K562 (cell line): ENCODE measurements at regions not wholly inside any gene's neighbourhood (a gene's known extent, or its start where the extent isn't known, plus 50 kb on each side); places are given as distances from the start of the nearest gene placed in this dataset.

Experiments
- ATAC-seq: fragments of 200-7000 bp; cut with Tn5 transposase; 3 replicates; pipeline ENCODE4 v1.9.1; 2020; ENCODE audit warnings: moderate library complexity
- BruUV-seq: library from RNA; stranded (reverse); fragments of 400-500 nt; replicated peaks from 2 replicates; lab custom pipeline; 2021; lab: Mats Ljungman, UMichigan
- CTCF ChIA-PET: fragments of 300-600 bp; formaldehyde crosslinking; extraction: SDS; loops from one replicate; lab custom pipeline; 2021; ENCODE audit warnings: low intra/inter-chr PET ratio; lab: Yijun Ruan, JAX
- POLR2A ChIA-PET: fragments of 300-600, 350-650 bp; sonication (Branson Sonifier 250); formaldehyde crosslinking; extraction: SDS; loops from one replicate; lab custom pipeline; 2021; ENCODE audit warnings: antibody characterized with exemption, inconsistent platforms; lab: Yijun Ruan, JAX
- DNase-seq, 4 experiments: peaks; one replicate each; pipeline versions ENCODE4 v3.0.0 to v3.0.0-alpha.2; 2011 to 2018; ENCODE audit warnings: low spot score in 3 of 4, mixed read lengths in 3 of 4; ENCODE audit errors: extremely low read depth in 1 of 4
- FAIRE-seq: peaks from 2 replicates; lab custom pipeline; 2011; peaks lifted over from hg19 to GRCh38; lab: Jason Lieb, UNC
- H2AFZ ChIP-seq: 2 replicates; pipeline ENCODE4 v1.6.0; 2011; ENCODE audit warnings: low read depth, low read length, control low read depth, inconsistent platforms
- H3K27ac ChIP-seq: fragments of 200-600 bp; 3 replicates; pipeline ENCODE4 v1.8.0; 2011; ENCODE audit warnings: low read depth, mild to moderate bottlenecking, control low read depth, inconsistent platforms, low read length, moderate library complexity, mixed read lengths; ENCODE audit errors: extremely low read depth
- H3K27me3 ChIP-seq, 2 experiments: fragments of 300-600 bp in 1 of 2; 2 replicates in 1 of 2; 3 replicates in 1 of 2; pipeline versions ENCODE4 v1.6.0 to v1.8.0; 2011; ENCODE audit warnings: inconsistent platforms in 2 of 2, low read length in 2 of 2, mild to moderate bottlenecking in 1 of 2, mixed read lengths in 1 of 2, moderate library complexity in 1 of 2; ENCODE audit not compliant: control insufficient read depth in 2 of 2, insufficient read depth in 2 of 2
- H3K36me3 ChIP-seq: fragments of 300-600 bp; 3 replicates; pipeline ENCODE4 v1.8.0; 2011; ENCODE audit warnings: mild to moderate bottlenecking, low read length, inconsistent platforms; ENCODE audit not compliant: control insufficient read depth, insufficient read depth
- H3K4me1 ChIP-seq, 2 experiments: fragments of 200-600 bp in 1 of 2; replicated peaks in 1 of 2; 2 replicates in 1 of 2; 3 replicates in 1 of 2; pipeline versions ENCODE4 v1.5.1 to v1.8.0; 2011; ENCODE audit warnings: inconsistent platforms in 2 of 2, low read length in 2 of 2, mild to moderate bottlenecking in 1 of 2, mixed read lengths in 1 of 2, moderate library complexity in 1 of 2; ENCODE audit not compliant: control insufficient read depth in 2 of 2, insufficient read depth in 2 of 2
- H3K4me2 ChIP-seq: 2 replicates; pipeline ENCODE4 v1.6.1; 2011; ENCODE audit warnings: low read length, control low read depth, inconsistent platforms, mixed read lengths; ENCODE audit not compliant: insufficient read depth
- H3K4me3 ChIP-seq: fragments of 200-600 bp; sonication (generic), shearing (Covaris generic); 2 replicates; pipeline ENCODE4 v1.5.1; 2016; ENCODE audit warnings: control low read depth, inconsistent platforms
- H3K79me2 ChIP-seq: fragments of 200-600 bp; 3 replicates; pipeline ENCODE4 v1.8.0; 2011; ENCODE audit warnings: low read length, inconsistent platforms; ENCODE audit not compliant: control insufficient read depth, insufficient read depth
- H3K9ac ChIP-seq, 2 experiments: 2 replicates each; pipeline versions ENCODE4 v1.6.0 to v1.6.1; 2011; ENCODE audit warnings: low read depth in 2 of 2, low read length in 2 of 2, control low read depth in 1 of 2, inconsistent platforms in 1 of 2, mild to moderate bottlenecking in 1 of 2, mixed read lengths in 1 of 2; ENCODE audit not compliant: insufficient read depth in 1 of 2
- H3K9me1 ChIP-seq: one replicate; pipeline ENCODE4 v1.6.0; 2011; ENCODE audit warnings: inconsistent platforms, mild to moderate bottlenecking, low read length, moderate library complexity; ENCODE audit not compliant: control insufficient read depth, insufficient read depth
- H3K9me3 ChIP-seq: replicated peaks from 2 replicates; pipeline ENCODE4 v1.5.1; 2011; ENCODE audit warnings: low read depth, low read length, inconsistent platforms; ENCODE audit not compliant: control insufficient read depth, insufficient read depth
- H4K20me1 ChIP-seq: replicated peaks from 2 replicates; pipeline ENCODE4 v1.6.1; 2011; ENCODE audit warnings: low read length, inconsistent platforms, mixed read lengths; ENCODE audit not compliant: control insufficient read depth, insufficient read depth
- ATF1 ChIP-seq, 2 experiments: fragments of 450-650 bp in 1 of 2; IDR thresholded peaks; 2 replicates each; pipeline ENCODE4 v1.6.1; 2016; ENCODE audit warnings: missing compliant biosample characterization in 1 of 2, missing genetic modification characterization in 1 of 2
- CBFB ChIP-seq: sonication (generic); formaldehyde crosslinking; IDR thresholded peaks from 2 replicates; pipeline ENCODE4 v1.4.0; 2020; ENCODE audit warnings: mild to moderate bottlenecking, missing genetic modification reagents
- ESRRA ChIP-seq: fragments of 450-650 bp; IDR thresholded peaks from 2 replicates; pipeline ENCODE4 v1.6.1; 2014; ENCODE audit warnings: low read depth, mild to moderate bottlenecking, moderate library complexity, borderline replicate concordance
- FOXJ2 ChIP-seq: fragments of 200-800 bp; sonication (Bioruptor generic); IDR thresholded peaks from 2 replicates; pipeline ENCODE4 v1.6.1; 2016; ENCODE audit warnings: missing genetic modification characterization, missing compliant biosample characterization
- GTF2F1 ChIP-seq: IDR thresholded peaks from 2 replicates; pipeline ENCODE4 v1.6.1; 2011; ENCODE audit warnings: low read depth, low read length, improper control_type of control experiment
- HDAC6 ChIP-seq: IDR thresholded peaks from 2 replicates; pipeline ENCODE4 v1.6.1; 2012; ENCODE audit warnings: low read depth, mild to moderate bottlenecking, control low read depth, inconsistent platforms, low read length, moderate library complexity
- HNRNPUL1 ChIP-seq: fragments of 200-400 bp; formaldehyde crosslinking; IDR thresholded peaks from 2 replicates; pipeline ENCODE4 v1.6.1; 2017; ENCODE audit warnings: low read length
- KAT8 ChIP-seq: fragments of 450-650 bp; IDR thresholded peaks from 2 replicates; pipeline ENCODE4 v1.6.1; 2016; ENCODE audit warnings: low read depth, mild to moderate bottlenecking
- MTA3 ChIP-seq: fragments of 450-650 bp; formaldehyde crosslinking; IDR thresholded peaks from 2 replicates; pipeline ENCODE4 v1.6.1; 2017; ENCODE audit warnings: mild to moderate bottlenecking, borderline replicate concordance
- SMARCB1 ChIP-seq: IDR thresholded peaks from 2 replicates; pipeline ENCODE4 v1.6.1; 2011; ENCODE audit warnings: improper control_type of control experiment, low read depth; ENCODE audit not compliant: insufficient read length
- ZBTB40 ChIP-seq, 2 experiments: fragments of 450-650 bp in 1 of 2; sonication (generic) in 1 of 2; formaldehyde crosslinking in 1 of 2; IDR thresholded peaks; 2 replicates each; pipeline versions ENCODE4 v1.7.1 to v1.9.0; 2016 to 2022; ENCODE audit warnings: inconsistent platforms in 1 of 2, mild to moderate bottlenecking in 1 of 2, missing genetic modification reagents in 1 of 2
- ZFP30 ChIP-seq: fragments of 250-450 bp; sonication (Bioruptor Pico); IDR thresholded peaks from 2 replicates; pipeline ENCODE4 v1.8.0; 2022; ENCODE audit warnings: moderate library complexity, mild to moderate bottlenecking, inconsistent platforms, borderline replicate concordance
- ZNF146 ChIP-seq: IDR thresholded peaks from one replicate; pipeline ENCODE4 v1.6.1; 2018; ENCODE audit warnings: missing compliant biosample characterization; ENCODE audit not compliant: unreplicated experiment
- ZNF778 ChIP-seq: fragments of 450-650 bp; formaldehyde crosslinking; IDR thresholded peaks from 2 replicates; pipeline ENCODE4 v1.4.0; 2020; ENCODE audit warnings: mild to moderate bottlenecking, moderate library complexity
- WGBS: fragments of 100-300 bp; shearing (Covaris generic); methylation state at CpG from one replicate; pipeline ENCODE4 v1.1.6; 2016; ENCODE audit warnings: low coverage, mixed read lengths; ENCODE audit not compliant: insufficient coverage; ENCODE audit errors: missing lambda C conversion rate; 5-methylcytosine and 5-hydroxymethylcytosine counted together
- in situ Hi-C: fragments of 300-500 bp; cut with MboI; formaldehyde crosslinking; loops from 4 replicates; pipeline ENCODE4 v1.15.0; 2018; ENCODE audit warnings: inconsistent platforms, mixed read lengths
- intact Hi-C: fragments of 100-400 bp; cut with micrococcal nuclease; formaldehyde crosslinking; loops from 2 replicates; pipeline ENCODE4 v1.14.2; 2022

GRCh38 chr7:18336626-18337025 is 158.9 kb upstream of the HDAC9 start:
- H3K4me3 ChIP-seq: no peak overlapping the region
- intact Hi-C loops: no loop called here
- in situ Hi-C loops: loop anchor here (25.0 kb wide), 1 partner anchor 274 kb away; no protein-coding TSS in a partner anchor
- no peak for ATAC-seq
- no peaks in the 10 kb centered on the region for H3K9me1 ChIP-seq
- no peak overlapping the region for H3K9ac ChIP-seq
- FAIRE-seq: no peak
- ChIA-PET CTCF (no interaction called here), POLR2A (no interaction called here)
- no peaks in the 10 kb centered on the region for H3K79me2 ChIP-seq
- H3K4me2 ChIP-seq: no peak overlapping the region
- H3K36me3 ChIP-seq: no peaks in the 10 kb centered on the region
- WGBS: 12% methylated on average over 2 of the region's 2 CpGs
- BruUV-seq: no TSS peak
- no peaks in the 10 kb centered on the region for H3K27me3 ChIP-seq
- DNase-seq: no peak
- H3K9me3 ChIP-seq: no peaks in the 10 kb centered on the region; the same call in 1 of the 2 replicates
- H2AFZ ChIP-seq: no peak overlapping the region
- no peaks in the 10 kb centered on the region for H3K4me1 ChIP-seq
- H4K20me1 ChIP-seq: no peaks in the 10 kb centered on the region
- no peak overlapping the region for H3K27ac ChIP-seq
- no peak for TF ChIP-seq HNRNPUL1
- TF ChIP-seq MTA3: no peak
- no peak for TF ChIP-seq CBFB (CRISPR knock-in tag)
- TF ChIP-seq ZBTB40 (IDR thresholded peaks at IDR 0.05): no peak
- TF ChIP-seq ZBTB40 (CRISPR knock-in tag; IDR thresholded peaks at IDR 0.05): no peak
- no peak for TF ChIP-seq ZNF778 (CRISPR knock-in tag)
- TF ChIP-seq ESRRA: no peak
- TF ChIP-seq HDAC6: no peak
- TF ChIP-seq ZNF146: no peak
- TF ChIP-seq SMARCB1: no peak
- no peak for TF ChIP-seq KAT8
- no peak for TF ChIP-seq FOXJ2 (tag)
- TF ChIP-seq GTF2F1: no peak
- TF ChIP-seq ZFP30: no peak
- TF ChIP-seq ATF1 (CRISPR knock-in tag; IDR thresholded peaks at IDR 0.05): no peak
- no peak for TF ChIP-seq ATF1 (tag; IDR thresholded peaks at IDR 0.05)
